Mucosa of rectum (tissue), 2 donors: ENCODE measurements at regions not wholly inside any gene's neighbourhood (a gene's known extent, or its start where the extent isn't known, plus 50 kb on each side); places are given as distances from the start of the nearest gene placed in this dataset.
A peak's percentile ranks its signal among the peaks of the same experiment; 100 is the strongest.

ENCODE experiments used
- H3K27ac ChIP-seq, 2 donors: one replicate each; pipeline ENCODE4 v1.7.0; 2013; ENCODE audit warnings: inconsistent platforms in 2 of 2, low read depth in 2 of 2, low read length in 2 of 2
- H3K27me3 ChIP-seq, 2 donors: one replicate each; pipeline ENCODE4 v1.7.0; 2013; ENCODE audit warnings: low read length in 2 of 2; ENCODE audit not compliant: control insufficient read depth in 2 of 2, insufficient read depth in 2 of 2
- H3K36me3 ChIP-seq, 2 donors: one replicate each; pipeline ENCODE4 v1.7.0; 2013; ENCODE audit warnings: low read length in 2 of 2; ENCODE audit not compliant: control insufficient read depth in 2 of 2, insufficient read depth in 2 of 2
- H3K4me1 ChIP-seq, 2 donors: one replicate each; pipeline ENCODE4 v1.7.0; 2013; ENCODE audit warnings: low read length in 2 of 2, mild to moderate bottlenecking in 1 of 2; ENCODE audit not compliant: control insufficient read depth in 2 of 2, insufficient read depth in 2 of 2
- H3K4me3 ChIP-seq, 2 donors: one replicate each; pipeline ENCODE4 v1.7.0; 2013; ENCODE audit warnings: low read length in 2 of 2
- H3K9ac ChIP-seq, 2 donors: one replicate each; pipeline ENCODE4 v1.7.0; 2013; ENCODE audit warnings: low read length in 2 of 2, low read depth in 1 of 2, mild to moderate bottlenecking in 1 of 2
- H3K9me3 ChIP-seq, 2 donors: one replicate each; pipeline ENCODE4 v1.7.0; 2013; ENCODE audit warnings: low read length in 2 of 2; ENCODE audit not compliant: control insufficient read depth in 2 of 2
- donor health status: healthy.
- donor health status: Normal muscosa, but diverticular disease.

GRCh38 chr1:200302921-200303290, 106.9 kb downstream of the ZNF281 start:
- Histone ChIP-seq H3K9me3 (no peaks in the 10 kb centered on the region), H3K4me1 (peaks cover 0 to 7% of the 10 kb centered on the region in 2 donors), H3K4me3 (peak overlapping the region; percentile 81 to 93), H3K36me3 (no peaks in the 10 kb centered on the region), H3K27me3 (no peaks in the 10 kb centered on the region), H3K9ac (peak overlapping the region; percentile 56 to 77), H3K27ac (peak overlapping the region in 1 of 2 donors; percentile 23)

GRCh38 chr1:200302192-200302920, 107.5 kb downstream of the ZNF281 start:
- Histone ChIP-seq H3K4me3 (peak overlapping the region; percentile 81 to 93), H3K27ac (peak overlapping the region in 1 of 2 donors; percentile 23), H3K4me1 (peaks cover 0 to 7% of the 10 kb centered on the region in 2 donors), H3K27me3 (no peaks in the 10 kb centered on the region), H3K36me3 (no peaks in the 10 kb centered on the region), H3K9ac (peak overlapping the region; percentile 56 to 77), H3K9me3 (no peaks in the 10 kb centered on the region)

- no peaks in the 10 kb centered on the region for H3K36me3 ChIP-seq
- H3K4me1 ChIP-seq = peaks cover 0 to 7% of the 10 kb centered on the region in 2 donors
- no peak overlapping the region for H3K9ac ChIP-seq
- no peak overlapping the region for H3K27ac ChIP-seq
- H3K9me3 ChIP-seq = no peaks in the 10 kb centered on the region
- H3K4me3 ChIP-seq = no peak overlapping the region
- no peaks in the 10 kb centered on the region for H3K27me3 ChIP-seq
Measured at GRCh38 chr1:200301152-200301551, 108.7 kb downstream of the ZNF281 start.

- H3K4me3 ChIP-seq = no peak overlapping the region
- H3K4me1 ChIP-seq = peaks cover 0 to 7% of the 10 kb centered on the region in 2 donors
- no peak overlapping the region for H3K9ac ChIP-seq
- H3K9me3 ChIP-seq = no peaks in the 10 kb centered on the region
- no peaks in the 10 kb centered on the region for H3K27me3 ChIP-seq
- H3K36me3 ChIP-seq = no peaks in the 10 kb centered on the region
- H3K27ac ChIP-seq = no peak overlapping the region
Measured at GRCh38 chr1:200299571-200299970, 110.3 kb downstream of the ZNF281 start.

DNA sequence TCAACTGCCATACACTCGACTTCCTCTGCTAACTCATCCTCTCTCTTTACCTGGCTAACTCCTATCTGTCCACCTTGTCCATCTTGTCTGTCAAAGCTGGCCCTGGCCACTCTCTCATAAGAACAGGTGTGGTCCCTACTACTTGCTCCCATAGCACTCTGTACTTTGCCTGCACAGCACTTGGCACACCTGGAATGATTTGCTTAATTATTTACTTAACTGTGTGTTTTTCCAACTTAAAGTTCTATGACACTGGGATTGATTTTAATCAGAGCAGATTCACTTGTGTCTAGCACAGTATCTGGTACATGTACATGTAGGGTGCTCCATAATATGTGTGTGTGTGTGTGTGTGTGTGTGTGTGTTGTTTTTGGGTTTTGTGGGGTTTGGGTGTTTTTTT, 111.6 kb downstream of the ZNF281 start:
- Histone ChIP-seq H3K36me3 (no peaks in the 10 kb centered on the region), H3K9ac (no peak overlapping the region), H3K9me3 (no peaks in the 10 kb centered on the region), H3K27ac (no peak overlapping the region), H3K27me3 (no peaks in the 10 kb centered on the region), H3K4me3 (no peak overlapping the region), H3K4me1 (peaks cover 0 to 7% of the 10 kb centered on the region in 2 donors)

DNA sequence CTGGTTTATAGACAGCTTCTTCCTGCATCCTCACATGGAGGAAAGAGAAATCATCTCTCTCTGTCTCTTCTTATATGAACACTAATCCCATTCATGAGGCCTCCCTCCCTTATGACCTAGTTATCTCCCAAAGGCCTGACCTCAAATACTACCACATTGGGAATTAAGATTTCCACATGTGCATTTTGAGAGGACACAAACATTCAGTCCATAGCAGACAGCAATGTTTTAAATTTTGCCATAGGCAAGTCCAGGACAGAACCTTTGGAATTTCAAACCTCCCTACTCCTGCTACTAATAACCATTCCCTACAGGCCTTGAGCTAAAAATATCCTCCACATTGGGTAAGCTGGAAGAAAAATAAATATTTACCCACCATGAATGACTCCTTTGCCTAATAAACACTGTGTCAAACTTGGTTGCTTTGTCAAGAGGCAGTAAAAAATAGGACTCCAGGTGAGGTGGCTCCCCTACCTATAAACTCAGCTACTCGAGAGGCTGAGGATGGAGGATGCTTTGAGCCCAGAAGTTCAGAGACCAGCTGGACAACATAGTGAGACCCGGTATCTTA, 113.7 kb downstream of the ZNF281 start:
- no peak overlapping the region for H3K4me3 ChIP-seq
- no peak overlapping the region for H3K9ac ChIP-seq
- no peak overlapping the region for H3K27ac ChIP-seq
- no peaks in the 10 kb centered on the region for H3K36me3 ChIP-seq
- H3K4me1 ChIP-seq = no peaks in the 10 kb centered on the region
- H3K9me3 ChIP-seq = no peaks in the 10 kb centered on the region
- H3K27me3 ChIP-seq = no peaks in the 10 kb centered on the region

DNA sequence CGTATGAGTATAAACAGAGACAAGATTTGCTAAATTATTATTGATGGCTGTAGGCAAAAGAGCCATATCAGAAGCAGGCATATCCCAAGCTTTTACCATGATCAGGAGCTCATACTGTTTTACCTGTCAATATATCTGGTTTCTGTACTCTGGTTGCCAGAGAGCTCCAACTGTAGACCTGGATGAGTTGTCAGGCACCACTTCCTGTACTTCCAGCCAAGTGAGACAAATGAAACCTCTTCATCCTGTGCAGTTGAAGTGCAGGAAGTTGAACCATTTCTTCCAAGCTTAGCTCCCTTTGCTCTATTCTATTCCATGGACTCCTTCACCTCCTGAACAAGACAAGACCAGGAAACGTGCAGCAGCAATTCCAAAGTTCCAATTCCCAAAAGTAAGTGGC, 115.6 kb downstream of the ZNF281 start:
- Histone ChIP-seq H3K9me3 (no peaks in the 10 kb centered on the region), H3K4me3 (no peak overlapping the region), H3K9ac (no peak overlapping the region), H3K27me3 (no peaks in the 10 kb centered on the region), H3K27ac (no peak overlapping the region), H3K36me3 (no peaks in the 10 kb centered on the region), H3K4me1 (no peaks in the 10 kb centered on the region)

GRCh38 chr1:200292699-200293098, 117.1 kb downstream of the ZNF281 start:
- no peaks in the 10 kb centered on the region for H3K4me1 ChIP-seq
- no peaks in the 10 kb centered on the region for H3K9me3 ChIP-seq
- H3K27me3 ChIP-seq = no peaks in the 10 kb centered on the region
- no peak overlapping the region for H3K4me3 ChIP-seq
- H3K27ac ChIP-seq = no peak overlapping the region
- no peaks in the 10 kb centered on the region for H3K36me3 ChIP-seq
- H3K9ac ChIP-seq = no peak overlapping the region

DNA sequence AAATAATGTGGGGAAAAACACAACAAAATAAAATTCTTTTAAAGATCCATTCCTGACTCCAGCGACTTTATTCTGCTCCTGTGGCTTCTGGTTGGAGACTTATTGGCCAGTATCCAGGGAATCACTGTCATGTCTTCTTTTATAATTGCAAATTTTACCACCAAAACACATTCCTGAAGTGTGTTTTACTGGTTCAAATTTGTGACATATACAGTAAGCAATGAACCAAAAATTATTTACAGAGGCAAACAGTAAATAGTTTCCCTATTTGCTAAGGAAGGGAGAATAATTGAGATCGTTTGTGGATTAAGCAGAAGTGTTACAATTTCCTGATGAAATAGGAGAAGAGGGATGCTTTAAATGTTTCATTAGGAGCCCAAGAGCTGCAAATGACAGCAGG, 118.7 kb downstream of the ZNF281 start:
- Histone ChIP-seq H3K27me3 (no peaks in the 10 kb centered on the region), H3K36me3 (no peaks in the 10 kb centered on the region), H3K4me1 (no peaks in the 10 kb centered on the region), H3K4me3 (no peak overlapping the region), H3K27ac (no peak overlapping the region), H3K9ac (no peak overlapping the region), H3K9me3 (no peaks in the 10 kb centered on the region)

DNA sequence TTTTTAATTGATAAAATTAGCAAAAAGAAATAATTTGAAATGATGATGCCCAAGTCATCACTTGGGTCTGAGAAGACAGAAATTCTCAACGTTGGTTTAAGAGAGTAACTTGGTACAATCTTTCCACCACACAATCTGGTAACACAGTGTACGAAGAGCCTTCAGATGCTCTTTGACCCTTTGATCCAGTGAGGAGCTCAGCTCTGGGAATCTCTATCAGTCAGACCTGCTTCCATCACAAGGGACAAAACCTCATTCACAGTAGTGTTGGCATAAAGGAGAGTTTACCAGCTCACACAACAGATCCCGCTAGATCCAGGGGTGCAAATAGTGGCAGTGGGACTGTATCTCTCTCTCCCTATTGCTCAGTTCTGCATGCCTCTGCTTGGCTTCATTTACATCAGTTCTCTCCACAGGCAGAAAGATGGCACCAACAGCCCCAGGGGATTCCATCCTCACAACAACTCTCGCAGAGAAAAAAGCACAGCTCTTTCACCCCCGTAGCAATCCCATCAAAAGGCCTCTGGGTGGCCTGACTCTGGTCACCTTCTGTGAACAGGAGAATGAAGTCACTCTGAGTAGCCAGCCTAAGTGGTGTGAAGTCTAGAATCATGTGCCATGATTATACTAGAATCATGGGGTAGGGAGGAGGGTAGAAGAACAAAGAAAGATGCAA, 119.7 kb downstream of the ZNF281 start:
- Histone ChIP-seq H3K4me3 (no peak overlapping the region), H3K9me3 (no peaks in the 10 kb centered on the region), H3K27ac (no peak overlapping the region), H3K9ac (no peak overlapping the region), H3K27me3 (no peaks in the 10 kb centered on the region), H3K36me3 (no peaks in the 10 kb centered on the region), H3K4me1 (no peaks in the 10 kb centered on the region)
